ENCODE measurements at regions not wholly inside any gene's neighbourhood (a gene's known extent, or its start where the extent isn't known, plus 50 kb on each side); places are given as distances from the start of the nearest gene placed in this dataset.

DNA sequence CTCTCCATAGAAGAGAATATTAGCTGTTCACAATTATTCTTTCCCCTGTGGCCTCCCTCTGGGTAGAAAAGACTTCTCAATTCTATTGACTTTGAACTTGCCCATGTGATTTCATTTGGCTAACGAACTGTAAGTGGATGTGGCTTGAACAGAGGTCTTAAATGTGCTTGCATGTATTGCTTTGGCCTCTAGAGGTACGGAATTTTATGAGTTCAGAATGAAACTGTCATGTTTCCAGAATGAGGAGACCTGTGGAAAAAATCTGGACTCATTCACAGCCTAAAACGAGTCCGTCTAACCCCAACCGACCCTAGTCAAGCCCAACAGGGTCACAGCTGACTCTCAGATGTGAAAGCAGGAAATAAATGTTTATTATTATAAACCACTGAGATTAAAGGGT, 596.7 kb upstream of the UBE2E2 start:
- ChIA-PET CTCF (no interaction called here), POLR2A (no interaction called here)
- no peaks in the 10 kb centered on the region for H3K4me1 ChIP-seq
- no peak for DNase-seq
- TF ChIP-seq, protein P1, sequence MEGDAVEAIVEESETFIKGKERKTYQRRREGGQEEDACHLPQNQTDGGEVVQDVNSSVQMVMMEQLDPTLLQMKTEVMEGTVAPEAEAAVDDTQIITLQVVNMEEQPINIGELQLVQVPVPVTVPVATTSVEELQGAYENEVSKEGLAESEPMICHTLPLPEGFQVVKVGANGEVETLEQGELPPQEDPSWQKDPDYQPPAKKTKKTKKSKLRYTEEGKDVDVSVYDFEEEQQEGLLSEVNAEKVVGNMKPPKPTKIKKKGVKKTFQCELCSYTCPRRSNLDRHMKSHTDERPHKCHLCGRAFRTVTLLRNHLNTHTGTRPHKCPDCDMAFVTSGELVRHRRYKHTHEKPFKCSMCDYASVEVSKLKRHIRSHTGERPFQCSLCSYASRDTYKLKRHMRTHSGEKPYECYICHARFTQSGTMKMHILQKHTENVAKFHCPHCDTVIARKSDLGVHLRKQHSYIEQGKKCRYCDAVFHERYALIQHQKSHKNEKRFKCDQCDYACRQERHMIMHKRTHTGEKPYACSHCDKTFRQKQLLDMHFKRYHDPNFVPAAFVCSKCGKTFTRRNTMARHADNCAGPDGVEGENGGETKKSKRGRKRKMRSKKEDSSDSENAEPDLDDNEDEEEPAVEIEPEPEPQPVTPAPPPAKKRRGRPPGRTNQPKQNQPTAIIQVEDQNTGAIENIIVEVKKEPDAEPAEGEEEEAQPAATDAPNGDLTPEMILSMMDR (IDR thresholded peaks at IDR 0.05; ENCODE audit: insufficient read depth in 1 of 2, low read depth in 1 of 2, low read length in 1 of 2, severe bottlenecking in 1 of 2, unreplicated experiment in 1 of 2) = no peak
- Mint-ChIP-seq H3K9me3 (ENCODE audit: unreplicated experiment) (no peaks in the 10 kb centered on the region), H3K4me1 (ENCODE audit: low read depth, unreplicated experiment) (no peaks in the 10 kb centered on the region), H3K27ac (ENCODE audit: unreplicated experiment) (no peak overlapping the region), H3K4me3 (ENCODE audit: unreplicated experiment) (no peak overlapping the region), H3K27me3 (ENCODE audit: insufficient read depth, unreplicated experiment) (no peaks in the 10 kb centered on the region), H3K36me3 (ENCODE audit: insufficient read depth, unreplicated experiment) (no peaks in the 10 kb centered on the region)
- no peaks in the 10 kb centered on the region for H3K36me3 ChIP-seq (ENCODE audit: control insufficient read depth, insufficient read depth, low read length)
- no peaks in the 10 kb centered on the region for H3K9me3 ChIP-seq
- no TSS peak for BruUV-seq (replicated peaks)
- H3K4me3 ChIP-seq (ENCODE audit: low read depth, low read length) = no peak overlapping the region
- no peaks in the 10 kb centered on the region for H3K27me3 ChIP-seq (replicated peaks; ENCODE audit: control insufficient read depth, insufficient read depth, low read length)
- intact Hi-C loops (cut with micrococcal nuclease; ENCODE audit: unreplicated experiment) = no loop called here

DNA sequence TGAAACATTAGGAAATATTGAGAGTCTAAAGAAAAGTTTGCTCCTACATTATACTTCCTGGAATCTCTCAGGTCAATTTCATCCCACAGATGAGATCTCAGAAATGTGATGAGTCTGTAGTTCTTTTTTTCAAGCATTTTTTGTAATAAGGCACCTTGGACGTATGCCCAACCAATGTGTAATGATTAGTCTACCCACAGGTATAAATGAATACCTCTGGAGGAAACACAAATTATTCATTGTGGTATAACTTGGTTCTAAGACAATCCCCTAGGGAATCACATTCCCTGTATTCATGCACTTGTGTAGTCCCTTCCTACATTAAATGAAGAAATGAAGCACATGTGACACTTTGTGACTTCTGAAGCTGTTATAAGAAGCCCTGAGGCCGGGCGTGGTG, 596.2 kb upstream of the UBE2E2 start:
- H3K36me3 Mint-ChIP-seq (ENCODE audit: insufficient read depth, unreplicated experiment) = no peaks in the 10 kb centered on the region
- no peaks in the 10 kb centered on the region for H3K4me1 ChIP-seq
- no peak overlapping the region for H3K4me3 Mint-ChIP-seq (ENCODE audit: unreplicated experiment)
- no peaks in the 10 kb centered on the region for H3K9me3 Mint-ChIP-seq (ENCODE audit: unreplicated experiment)
- ChIA-PET POLR2A (no interaction called here), CTCF (no interaction called here)
- TF ChIP-seq, protein P1 (IDR thresholded peaks at IDR 0.05; ENCODE audit: insufficient read depth in 1 of 2, low read depth in 1 of 2, low read length in 1 of 2, severe bottlenecking in 1 of 2, unreplicated experiment in 1 of 2) = no peak
- H3K27me3 Mint-ChIP-seq (ENCODE audit: insufficient read depth, unreplicated experiment) = no peaks in the 10 kb centered on the region
- no TSS peak for BruUV-seq (replicated peaks)
- no peak overlapping the region for H3K27ac Mint-ChIP-seq (ENCODE audit: unreplicated experiment)
- H3K4me1 Mint-ChIP-seq (ENCODE audit: low read depth, unreplicated experiment) = no peaks in the 10 kb centered on the region
- H3K27me3 ChIP-seq (replicated peaks; ENCODE audit: control insufficient read depth, insufficient read depth, low read length) = no peaks in the 10 kb centered on the region
- no peaks in the 10 kb centered on the region for H3K36me3 ChIP-seq (ENCODE audit: control insufficient read depth, insufficient read depth, low read length)
- intact Hi-C loops (cut with micrococcal nuclease; ENCODE audit: unreplicated experiment) = no loop called here
- no peak overlapping the region for H3K4me3 ChIP-seq (ENCODE audit: low read depth, low read length)
- DNase-seq = no peak
- no peaks in the 10 kb centered on the region for H3K9me3 ChIP-seq

DNA sequence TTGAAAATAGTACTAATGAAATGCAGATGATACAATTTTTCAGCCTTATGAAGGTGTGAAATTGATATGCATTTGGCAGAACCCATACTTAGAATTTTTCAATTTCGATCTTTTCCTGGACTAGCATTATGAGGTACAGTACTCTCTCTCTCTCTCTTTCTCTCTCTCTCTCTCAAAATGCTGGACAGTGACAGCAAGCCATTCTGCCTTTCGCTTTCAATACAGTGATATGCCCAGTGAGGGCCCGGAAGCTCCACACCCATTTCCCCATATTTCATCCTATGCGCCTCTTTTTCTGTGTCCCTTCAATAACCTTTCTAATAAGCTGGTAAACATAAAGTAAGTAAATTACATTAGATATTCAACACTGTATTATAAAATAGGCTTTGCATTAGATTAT, 595.0 kb upstream of the UBE2E2 start:
- Mint-ChIP-seq H3K4me1 (ENCODE audit: low read depth, unreplicated experiment) (no peaks in the 10 kb centered on the region), H3K36me3 (ENCODE audit: insufficient read depth, unreplicated experiment) (no peaks in the 10 kb centered on the region), H3K4me3 (ENCODE audit: unreplicated experiment) (no peak overlapping the region), H3K9me3 (ENCODE audit: unreplicated experiment) (no peaks in the 10 kb centered on the region), H3K27me3 (ENCODE audit: insufficient read depth, unreplicated experiment) (no peaks in the 10 kb centered on the region), H3K27ac (ENCODE audit: unreplicated experiment) (no peak overlapping the region)
- H3K9me3 ChIP-seq = no peaks in the 10 kb centered on the region
- no peak for DNase-seq
- H3K4me1 ChIP-seq = no peaks in the 10 kb centered on the region
- no peak overlapping the region for H3K4me3 ChIP-seq (ENCODE audit: low read depth, low read length)
- H3K36me3 ChIP-seq (ENCODE audit: control insufficient read depth, insufficient read depth, low read length) = no peaks in the 10 kb centered on the region
- TF ChIP-seq, protein P1 (IDR thresholded peaks at IDR 0.05; ENCODE audit: insufficient read depth in 1 of 2, low read depth in 1 of 2, low read length in 1 of 2, severe bottlenecking in 1 of 2, unreplicated experiment in 1 of 2) = no peak
- ChIA-PET CTCF (interaction anchor here (0.7 kb wide), 1 partner anchor 38 kb away, joined by 4 read pairs; no protein-coding TSS in a partner anchor), POLR2A (no interaction called here)
- BruUV-seq (replicated peaks) = no TSS peak
- intact Hi-C loops (cut with micrococcal nuclease; ENCODE audit: unreplicated experiment) = no loop called here
- H3K27me3 ChIP-seq (replicated peaks; ENCODE audit: control insufficient read depth, insufficient read depth, low read length) = no peaks in the 10 kb centered on the region

Measured in Caco-2 (cell line).